PC-3 (cell line): ENCODE measurements at regions not wholly inside any gene's neighbourhood (a gene's known extent, or its start where the extent isn't known, plus 50 kb on each side); places are given as distances from the start of the nearest gene placed in this dataset.

Source experiments
- ATAC-seq: fragments of 200-7000 bp; cut with Tn5 transposase; 2 replicates; pipeline ENCODE4 v1.9.1; 2020; ENCODE audit warnings: mild to moderate bottlenecking, moderate library complexity
- BruUV-seq: library from RNA; stranded (reverse); fragments of 400-500 nt; replicated peaks from 2 replicates; lab custom pipeline; 2021; lab: Mats Ljungman, UMichigan
- CTCF ChIA-PET: fragments of 300-600 bp; sonication (Branson Sonifier 250); formaldehyde crosslinking; loops from one replicate; lab custom pipeline; 2022; ENCODE audit warnings: antibody characterized with exemption; lab: Charles Lee
- POLR2A ChIA-PET: fragments of 300-600 bp; sonication (Branson Sonifier 250); formaldehyde crosslinking; loops from one replicate; lab custom pipeline; 2022; ENCODE audit warnings: antibody characterized with exemption; ENCODE audit not compliant: unreplicated experiment; lab: Charles Lee
- DNase-seq: peaks from one replicate; pipeline ENCODE4 v3.0.0-alpha.2; 2015
- H2AFZ ChIP-seq: fragments of 300-600 bp; sonication (generic); 2 replicates; pipeline ENCODE4 v1.6.0; 2016; ENCODE audit warnings: antibody characterized with exemption, low read length
- H3F3A ChIP-seq: fragments of 300-600 bp; sonication (generic); one replicate; pipeline ENCODE4 v1.6.0; 2017; ENCODE audit warnings: antibody characterized with exemption, low read length, control low read depth, mild to moderate bottlenecking; ENCODE audit not compliant: unreplicated experiment
- H3K27ac ChIP-seq: fragments of 300-600 bp; sonication (generic); 2 replicates; pipeline ENCODE4 v1.5.1; 2016; ENCODE audit warnings: mild to moderate bottlenecking, low read length
- H3K27me3 ChIP-seq: fragments of 300-600 bp; sonication (generic); 2 replicates; pipeline ENCODE4 v1.6.1; 2016; ENCODE audit warnings: low read length, mixed read lengths
- H3K36me3 ChIP-seq: fragments of 300-600 bp; sonication (generic); 2 replicates; pipeline ENCODE4 v1.6.1; 2016; ENCODE audit warnings: low read depth, mixed run types, low read length, mixed read lengths
- H3K4me1 ChIP-seq: fragments of 300-600 bp; sonication (generic); 2 replicates; pipeline ENCODE4 v1.5.1; 2016; ENCODE audit warnings: low read length; ENCODE audit not compliant: insufficient read depth
- H3K4me2 ChIP-seq: fragments of 300-600 bp; sonication (generic); 2 replicates; pipeline ENCODE4 v1.6.0; 2016; ENCODE audit warnings: low read length
- H3K4me3 ChIP-seq: fragments of 300-600 bp; sonication (generic); 2 replicates; pipeline ENCODE4 v1.5.1; 2016; ENCODE audit warnings: mild to moderate bottlenecking, low read length, mixed read lengths
- H3K79me2 ChIP-seq: fragments of 300-600 bp; sonication (generic); 2 replicates; pipeline ENCODE4 v1.6.1; 2017; ENCODE audit warnings: low read length, mixed read lengths
- H3K9ac ChIP-seq: fragments of 300-600 bp; sonication (generic); 2 replicates; pipeline ENCODE4 v1.6.0; 2016; ENCODE audit warnings: mild to moderate bottlenecking, low read length
- H3K9me2 ChIP-seq: fragments of 300-600 bp; sonication (generic); replicated peaks from 2 replicates; pipeline ENCODE4 v1.6.1; 2016; ENCODE audit warnings: mixed run types, low read length, mixed read lengths
- H3K9me3 ChIP-seq: fragments of 300-600 bp; sonication (generic); 2 replicates; pipeline ENCODE4 v1.6.1; 2016; ENCODE audit warnings: low read length, mixed read lengths
- H4K20me1 ChIP-seq: fragments of 300-600 bp; sonication (generic); 2 replicates; pipeline ENCODE4 v1.6.1; 2016; ENCODE audit warnings: low read length, mixed read lengths
- CTCF ChIP-seq: fragments of 300-600 bp; sonication (generic); conservative IDR thresholded peaks from 2 replicates; pipeline ENCODE4 v1.5.1; 2017; ENCODE audit warnings: antibody characterized with exemption, low read depth, mild to moderate bottlenecking, low read length
- EZH2 ChIP-seq: fragments of 300-600 bp; sonication (generic); IDR thresholded peaks from one replicate; pipeline ENCODE4 v1.6.1; 2017; ENCODE audit warnings: antibody characterized with exemption, mild to moderate bottlenecking, low read length; ENCODE audit not compliant: unreplicated experiment
- EZH2phosphoT487 ChIP-seq: fragments of 300-600 bp; sonication (generic); IDR thresholded peaks from 2 replicates; pipeline ENCODE4 v1.6.1; 2018; ENCODE audit warnings: mild to moderate bottlenecking, antibody characterized with exemption, low read length, borderline replicate concordance
- intact Hi-C: fragments of 100-400 bp; cut with micrococcal nuclease; formaldehyde crosslinking; loops from 2 replicates; pipeline ENCODE4 v1.9.0; 2023

- POLR2A ChIA-PET, result no interaction called here
- DNase-seq, result no peak
Measured at GRCh38 chr4:29079260-29079659, 1640.9 kb upstream of the PCDH7 start.

GRCh38 chr4:29081234-29081955 lies 1638.8 kb upstream of the PCDH7 start:
- Histone ChIP-seq H3K4me3 (no peak overlapping the region), H4K20me1 (no peaks in the 10 kb centered on the region), H3K9me2 (no peaks in the 10 kb centered on the region), H3K36me3 (no peaks in the 10 kb centered on the region), H3K4me1 (peaks cover 13% of the 10 kb centered on the region), H3K9ac (no peak overlapping the region), H3F3A (no peaks in the 10 kb centered on the region), H3K27me3 (no peaks in the 10 kb centered on the region), H3K9me3 (no peaks in the 10 kb centered on the region), H3K27ac (no peak overlapping the region), H2AFZ (no peak overlapping the region), H3K79me2 (no peaks in the 10 kb centered on the region), H3K4me2 (no peak overlapping the region)
- no TSS peak for BruUV-seq
- ATAC-seq (peak; percentile 33), DNase-seq (peak; percentile 54)
- intact Hi-C loops, result loop anchor here (5.0 to 10.0 kb wide), 4 partner anchors 193 to 854 kb away; no protein-coding TSS in a partner anchor
- POLR2A ChIA-PET, result no interaction called here
- no peak for TF ChIP-seq EZH2
- peak; percentile 59 for TF ChIP-seq CTCF
- CTCF ChIA-PET, result no interaction called here

More at GRCh38 chr4:29079260-29079659, 1640.9 kb upstream of the PCDH7 start:
- ATAC-seq, result no peak
- Histone ChIP-seq H3K9me2 (no peaks in the 10 kb centered on the region), H3K79me2 (no peaks in the 10 kb centered on the region), H3K4me3 (no peak overlapping the region), H3F3A (no peaks in the 10 kb centered on the region), H3K27me3 (no peaks in the 10 kb centered on the region), H3K4me2 (no peak overlapping the region), H3K4me1 (peaks cover 13% of the 10 kb centered on the region), H4K20me1 (no peaks in the 10 kb centered on the region), H3K9ac (no peak overlapping the region), H3K9me3 (no peaks in the 10 kb centered on the region), H3K36me3 (no peaks in the 10 kb centered on the region), H3K27ac (no peak overlapping the region), H2AFZ (no peak overlapping the region)
- intact Hi-C loops, result no loop called here
- peak; percentile 40; the same call in 1 of the 2 replicates for TF ChIP-seq CTCF
- TF ChIP-seq EZH2phosphoT487, result no peak
- BruUV-seq, result no TSS peak
- CTCF ChIA-PET, result no interaction called here

- intact Hi-C loops, result loop anchor here (5.0 to 10.0 kb wide), 4 partner anchors 192 to 855 kb away; no protein-coding TSS in a partner anchor
Measured at GRCh38 chr4:29082684-29083083, 1637.5 kb upstream of the PCDH7 start.

More at GRCh38 chr4:29082684-29083083, 1637.5 kb upstream of the PCDH7 start:
- H3K79me2 ChIP-seq, result no peaks in the 10 kb centered on the region
- no peak overlapping the region for H3K4me3 ChIP-seq
- H3K27ac ChIP-seq, result no peak overlapping the region
- POLR2A ChIA-PET, result no interaction called here
- peaks cover 13% of the 10 kb centered on the region for H3K4me1 ChIP-seq
- H3K9me2 ChIP-seq, result no peaks in the 10 kb centered on the region
- H3K27me3 ChIP-seq, result no peaks in the 10 kb centered on the region
- no peaks in the 10 kb centered on the region for H3K36me3 ChIP-seq
- DNase-seq (peak; percentile 54), ATAC-seq (peak; percentile 46; the same call in 1 of the 2 replicates)
- CTCF ChIA-PET, result no interaction called here
- 0 out of 2 replicates have a peak overlapping the region, but pooled peaks have one; percentile 3 for H3K4me2 ChIP-seq
- no peaks in the 10 kb centered on the region for H3K9me3 ChIP-seq
- BruUV-seq, result no TSS peak
- H4K20me1 ChIP-seq, result no peaks in the 10 kb centered on the region
- no peaks in the 10 kb centered on the region for H3F3A ChIP-seq
- no peak for TF ChIP-seq CTCF
- no peak overlapping the region for H3K9ac ChIP-seq
- no peak overlapping the region for H2AFZ ChIP-seq
